SK-N-MC (cell line): ENCODE measurements at regions not wholly inside any gene's neighbourhood (a gene's known extent, or its start where the extent isn't known, plus 50 kb on each side); places are given as distances from the start of the nearest gene placed in this dataset.

Experiments
- EZH2 ChIP-seq: fragments of 200-600 bp; sonication (generic); IDR thresholded peaks from one replicate; pipeline ENCODE4 v1.6.1; 2017; ENCODE audit warnings: antibody characterized with exemption
- POLR2AphosphoS5 ChIP-seq: IDR thresholded peaks from 2 replicates; pipeline ENCODE4 v1.6.1; 2012; ENCODE audit warnings: mild to moderate bottlenecking, low read depth, low read length, borderline replicate concordance

DNA sequence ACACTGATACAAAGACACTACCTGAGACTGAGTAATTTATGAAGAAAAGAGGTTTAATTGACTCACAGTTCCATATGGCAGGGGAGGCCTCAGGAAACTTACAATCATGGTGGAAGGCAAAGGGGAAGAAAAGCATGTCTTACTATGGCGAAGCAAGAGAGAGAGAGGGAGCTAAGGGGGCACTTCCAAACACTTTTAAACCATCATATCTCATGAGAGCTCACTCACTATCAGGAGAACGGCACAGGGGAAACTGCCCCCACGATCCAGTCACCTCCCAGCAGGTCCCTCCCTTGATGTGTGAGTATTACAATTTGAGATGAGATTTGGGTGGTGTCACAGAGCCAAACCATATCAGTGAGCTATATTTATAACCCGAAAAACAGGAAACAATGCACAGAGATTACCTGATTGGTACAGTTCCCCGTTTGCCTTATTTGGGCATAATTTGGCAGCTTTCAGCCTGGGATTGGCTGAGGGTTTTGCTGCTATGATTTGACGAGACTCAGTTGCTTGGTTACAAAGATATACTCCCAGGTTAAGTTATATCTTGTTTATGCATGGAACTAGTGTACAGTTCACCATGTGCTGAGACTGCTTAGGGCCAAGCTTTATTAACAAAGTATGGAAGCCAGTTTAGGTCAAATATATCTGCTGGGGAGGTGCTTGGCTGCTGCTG is 184.2 kb downstream of the NR2F2 start:
- TF ChIP-seq POLR2AphosphoS5 (no peak), EZH2 (no peak)
